H1 (cell line): ENCODE measurements at regions not wholly inside any gene's neighbourhood (a gene's known extent, or its start where the extent isn't known, plus 50 kb on each side); places are given as distances from the start of the nearest gene placed in this dataset.

Source experiments
- CTCF ChIA-PET: fragments of 300-600 bp; sonication (Branson Sonifier 250); formaldehyde crosslinking; loops from one replicate; lab custom pipeline; 2021; ENCODE audit not compliant: partially characterized antibody; lab: Charles Lee
- POLR2A ChIA-PET: fragments of 300-600 bp; sonication (Branson Sonifier 250); formaldehyde crosslinking; loops from one replicate; lab custom pipeline; 2021; ENCODE audit warnings: inconsistent platforms; ENCODE audit not compliant: partially characterized antibody; lab: Charles Lee
- DNase-seq, 2 experiments: peaks; one replicate each; pipeline versions ENCODE4 v3.0.0 to v3.0.0-alpha.2; 2010 to 2022; ENCODE audit warnings: low spot score in 2 of 2, low read depth in 1 of 2, mixed read lengths in 1 of 2
- FAIRE-seq: peaks from 2 replicates; lab custom pipeline; 2011; peaks lifted over from hg19 to GRCh38; lab: Jason Lieb, UNC
- H2AFZ ChIP-seq: 2 replicates; pipeline ENCODE4 v1.8.1; 2012; ENCODE audit warnings: low read length, inconsistent platforms
- H2AK5ac ChIP-seq: 2 replicates; pipeline ENCODE4 v1.6.1; 2013; ENCODE audit warnings: low read depth, low read length
- H2BK120ac ChIP-seq: replicated peaks from 2 replicates; pipeline ENCODE3; 2013; ENCODE audit warnings: low read depth, low read length, inconsistent platforms
- H2BK12ac ChIP-seq: 2 replicates; pipeline ENCODE4 v1.6.1; 2013; ENCODE audit warnings: low read depth, low read length
- H2BK15ac ChIP-seq: 2 replicates; pipeline ENCODE4 v1.6.1; 2013; ENCODE audit warnings: low read length
- H2BK20ac ChIP-seq: 2 replicates; pipeline ENCODE4 v1.6.1; 2013; ENCODE audit warnings: low read length
- H2BK5ac ChIP-seq: 2 replicates; pipeline ENCODE4 v1.6.1; 2013; ENCODE audit warnings: low read depth, low read length
- H3K14ac ChIP-seq: 2 replicates; pipeline ENCODE4 v1.6.1; 2013; ENCODE audit warnings: inconsistent platforms; ENCODE audit not compliant: insufficient read length
- H3K18ac ChIP-seq: 2 replicates; pipeline ENCODE4 v1.6.1; 2013; ENCODE audit warnings: low read length; ENCODE audit errors: extremely low read depth
- H3K23ac ChIP-seq: 2 replicates; pipeline ENCODE4 v1.6.1; 2013; ENCODE audit warnings: inconsistent platforms; ENCODE audit not compliant: insufficient read length
- H3K23me2 ChIP-seq: 2 replicates; pipeline ENCODE4 v1.6.1; 2013; ENCODE audit warnings: low read depth, low read length
- H3K27ac ChIP-seq: 2 replicates; pipeline ENCODE4 v1.6.1; 2011; ENCODE audit warnings: low read depth, low read length, inconsistent platforms
- H3K27me3 ChIP-seq, 4 experiments: replicated peaks in 1 of 4; 1 replicate in 1 of 4; 2 replicates in 3 of 4; pipeline versions ENCODE4 v1.6.1 to v1.8.1; 2011 to 2013; ENCODE audit warnings: low read length in 3 of 4, mild to moderate bottlenecking in 3 of 4, inconsistent platforms in 2 of 4, mixed read lengths in 2 of 4, moderate library complexity in 1 of 4; ENCODE audit not compliant: control insufficient read depth in 3 of 4, insufficient read depth in 3 of 4; ENCODE audit errors: extremely low read depth in 1 of 4
- H3K36me3 ChIP-seq, 4 experiments: 2 replicates each; pipeline versions ENCODE4 v1.6.1 to v1.8.1; 2011 to 2013; ENCODE audit warnings: mild to moderate bottlenecking in 4 of 4, low read length in 3 of 4, moderate library complexity in 2 of 4, control low read depth in 1 of 4, inconsistent platforms in 1 of 4; ENCODE audit not compliant: insufficient read depth in 4 of 4, control insufficient read depth in 2 of 4
- H3K4ac ChIP-seq: replicated peaks from 2 replicates; pipeline ENCODE3; 2013; ENCODE audit warnings: low read length, low read depth, mixed read lengths, inconsistent platforms; ENCODE audit not compliant: insufficient read length
- H3K4me1 ChIP-seq, 4 experiments: replicated peaks in 1 of 4; 1 replicate in 1 of 4; 2 replicates in 3 of 4; pipeline versions ENCODE4 v1.6.1 to v1.8.1; 2011 to 2013; ENCODE audit warnings: low read length in 3 of 4, inconsistent platforms in 2 of 4, mixed read lengths in 1 of 4; ENCODE audit not compliant: insufficient read depth in 4 of 4, control insufficient read depth in 3 of 4
- H3K4me2 ChIP-seq, 2 experiments: 2 replicates each; pipeline versions ENCODE4 v1.6.1 to v1.8.1; 2011 to 2013; ENCODE audit warnings: low read depth in 2 of 2, low read length in 2 of 2, control low read depth in 1 of 2, inconsistent platforms in 1 of 2, mild to moderate bottlenecking in 1 of 2; ENCODE audit not compliant: insufficient read depth in 1 of 2
- H3K4me3 ChIP-seq, 4 experiments: fragments of 200-600, 300-600 bp in 1 of 4; sonication (generic), shearing (Covaris generic), sonication (Bioruptor Twin) in 1 of 4; 2 replicates each; pipeline versions ENCODE4 v1.5.1 to v1.8.1; 2011 to 2016; ENCODE audit warnings: low read length in 4 of 4, low read depth in 3 of 4, control low read depth in 2 of 4, inconsistent platforms in 2 of 4, mild to moderate bottlenecking in 2 of 4, mixed read lengths in 1 of 4, moderate library complexity in 1 of 4; ENCODE audit not compliant: insufficient read depth in 2 of 4; ENCODE audit errors: extremely low read depth in 1 of 4
- H3K56ac ChIP-seq: replicated peaks from 2 replicates; pipeline ENCODE3; 2013; ENCODE audit warnings: low read depth, mild to moderate bottlenecking, mixed read lengths, low read length, inconsistent platforms; ENCODE audit not compliant: insufficient read length
- H3K79me1 ChIP-seq: 2 replicates; pipeline ENCODE4 v1.6.1; 2013; ENCODE audit warnings: low read depth, low read length, control low read depth
- H3K79me2 ChIP-seq, 2 experiments: 2 replicates each; pipeline versions ENCODE4 v1.6.1 to v1.8.1; 2012 to 2013; ENCODE audit warnings: low read length in 2 of 2, mild to moderate bottlenecking in 2 of 2, inconsistent platforms in 1 of 2; ENCODE audit not compliant: insufficient read depth in 2 of 2, control insufficient read depth in 1 of 2
- H3K9ac ChIP-seq, 4 experiments: replicated peaks in 1 of 4; 1 replicate in 1 of 4; 2 replicates in 3 of 4; pipeline versions ENCODE4 v1.6.1 to v1.8.1; 2011 to 2013; ENCODE audit warnings: low read depth in 3 of 4, low read length in 3 of 4, control low read depth in 2 of 4, mild to moderate bottlenecking in 2 of 4, moderate library complexity in 2 of 4, inconsistent platforms in 1 of 4; ENCODE audit errors: extremely low read depth in 1 of 4
- H3K9me3 ChIP-seq, 2 experiments: 2 replicates each; pipeline versions ENCODE4 v1.6.1 to v1.8.1; 2012 to 2013; ENCODE audit warnings: mild to moderate bottlenecking in 2 of 2, moderate library complexity in 2 of 2, control low read depth in 1 of 2, inconsistent platforms in 1 of 2, low read depth in 1 of 2, low read length in 1 of 2, mixed read lengths in 1 of 2; ENCODE audit not compliant: insufficient read depth in 2 of 2
- H4K20me1 ChIP-seq, 2 experiments: replicated peaks in 1 of 2; 2 replicates each; pipeline versions ENCODE3 to v1.8.1; 2011 to 2013; ENCODE audit warnings: inconsistent platforms in 2 of 2, low read length in 2 of 2, mild to moderate bottlenecking in 1 of 2; ENCODE audit not compliant: insufficient read depth in 2 of 2, control insufficient read depth in 1 of 2
- H4K5ac ChIP-seq: 2 replicates; pipeline ENCODE4 v1.6.1; 2013; ENCODE audit warnings: low read length, low read depth, mixed read lengths, inconsistent platforms; ENCODE audit not compliant: insufficient read length
- H4K8ac ChIP-seq: 2 replicates; pipeline ENCODE4 v1.8.0; 2013; ENCODE audit warnings: mild to moderate bottlenecking, moderate library complexity, low read length, inconsistent platforms; ENCODE audit not compliant: insufficient read depth; ENCODE audit errors: extremely low read depth
- H4K91ac ChIP-seq: replicated peaks from 2 replicates; pipeline ENCODE3; 2013; ENCODE audit warnings: low read length, mixed read lengths, inconsistent platforms; ENCODE audit not compliant: insufficient read length
- ATF2 ChIP-seq: IDR thresholded peaks from 2 replicates; pipeline ENCODE4 v1.6.1; 2012; ENCODE audit warnings: low read length, inconsistent platforms
- CBX5 ChIP-seq: fragments of 300-800, 300-1000 bp; sonication (generic); IDR thresholded peaks from 2 replicates; pipeline ENCODE4 v1.7.1; 2016; ENCODE audit warnings: antibody characterized with exemption, low read length, low read depth
- E2F6 ChIP-seq: IDR thresholded peaks from 2 replicates; pipeline ENCODE4 v1.6.1; 2012; ENCODE audit warnings: inconsistent platforms
- POLR2AphosphoS5 ChIP-seq: IDR thresholded peaks from 2 replicates; pipeline ENCODE4 v1.6.1; 2011; ENCODE audit warnings: low read depth, low read length
- POU5F1 ChIP-seq: IDR thresholded peaks from 2 replicates; pipeline ENCODE4 v1.6.1; 2011; ENCODE audit warnings: low read depth, mild to moderate bottlenecking, low read length, moderate library complexity
- RXRA ChIP-seq: IDR thresholded peaks from 2 replicates; pipeline ENCODE4 v1.6.1; 2011; ENCODE audit warnings: low read depth, mild to moderate bottlenecking, low read length, moderate library complexity; ENCODE audit not compliant: insufficient read depth
- SP2 ChIP-seq: IDR thresholded peaks from 2 replicates; pipeline ENCODE4 v1.6.1; 2012; ENCODE audit warnings: mild to moderate bottlenecking, low read length, inconsistent platforms
- SUZ12 ChIP-seq: fragments of 200-600 bp; sonication (generic); IDR thresholded peaks from 2 replicates; pipeline ENCODE4 v1.6.1; 2012; ENCODE audit warnings: mild to moderate bottlenecking, inconsistent platforms, low read length, moderate library complexity, mixed read lengths
- TAF1 ChIP-seq: IDR thresholded peaks from 2 replicates; pipeline ENCODE4 v1.6.1; 2011; ENCODE audit warnings: mild to moderate bottlenecking, low read depth, low read length
- TBP ChIP-seq: IDR thresholded peaks from 2 replicates; pipeline ENCODE4 v1.6.1; 2011; ENCODE audit warnings: low read depth, low read length, improper control_type of control experiment
- TCF12 ChIP-seq: IDR thresholded peaks from 2 replicates; pipeline ENCODE4 v1.6.1; 2011; ENCODE audit warnings: low read depth, mild to moderate bottlenecking, low read length
- TEAD4 ChIP-seq: IDR thresholded peaks from 2 replicates; pipeline ENCODE4 v1.6.1; 2012; ENCODE audit warnings: low read depth, low read length, inconsistent platforms, mixed read lengths
- WGBS, 2 experiments: shearing (Covaris generic) in 1 of 2; methylation state at CpG; one replicate each; pipeline versions ENCODE4 v1.1.6 to v1.1.7; 2013 to 2015; ENCODE audit warnings: low lambda C conversion rate in 2 of 2, mixed read lengths in 2 of 2, inconsistent platforms in 1 of 2, low coverage in 1 of 2, missing lambda C conversion rate in 1 of 2; ENCODE audit not compliant: insufficient replicate concordance in 2 of 2, insufficient coverage in 1 of 2, insufficient read length in 1 of 2; ENCODE audit errors: extremely low coverage in 1 of 2, missing lambda C conversion rate in 1 of 2; 5-methylcytosine and 5-hydroxymethylcytosine counted together

- DNase-seq (no peak), FAIRE-seq (no peak)
- Histone ChIP-seq H3K9ac (no peak overlapping the region), H3K56ac (no peak overlapping the region), H3K4ac (no peak overlapping the region), H4K5ac (no peak overlapping the region), H2BK20ac (no peak overlapping the region), H3K79me2 (no peaks in the 10 kb centered on the region), H2BK120ac (no peak overlapping the region), H4K91ac (no peak overlapping the region), H2BK5ac (no peak overlapping the region), H3K14ac (no peak overlapping the region), H4K8ac (no peak overlapping the region), H3K27ac (no peak overlapping the region), H2AK5ac (no peak overlapping the region), H2BK12ac (peak overlapping the region; percentile 84; the same call in 1 of the 2 replicates), H4K20me1 (no peaks in the 10 kb centered on the region), H3K4me3 (no peak overlapping the region), H2BK15ac (no peak overlapping the region), H3K36me3 (no peaks in the 10 kb centered on the region), H3K4me2 (no peak overlapping the region; a peak in 1 of 4 replicates), H3K4me1 (peaks cover 0 to 6% (median 2%) of the 10 kb centered on the region in 4 experiments; a peak in 4 of 7 replicates), H3K27me3 (no peaks in the 10 kb centered on the region), H3K9me3 (no peaks in the 10 kb centered on the region), H3K18ac (peak overlapping the region; percentile 24; the same call in 1 of the 2 replicates), H3K23ac (no peak overlapping the region), H3K79me1 (no peaks in the 10 kb centered on the region), H2AFZ (peak overlapping the region; percentile 26; the same call in 1 of the 2 replicates), H3K23me2 (no peaks in the 10 kb centered on the region; the same call in 1 of the 2 replicates)
- CTCF ChIA-PET: interaction anchor here (1.2 kb wide), 1 partner anchor 160 kb away, joined by 3 read pairs; no protein-coding TSS in a partner anchor
- POLR2A ChIA-PET: interaction anchor here (0.6 kb wide), 1 partner anchor 124 kb away, joined by 3 read pairs; no protein-coding TSS in a partner anchor
- WGBS, 2 experiments: 80% methylated on average over 16 of the region's 16 CpGs; no CpG with 5 or more reads in 1 of the 2 experiments
- TF ChIP-seq CBX5 (no peak), SUZ12 (no peak), SP2 (no peak), E2F6 (no peak), ATF2 (no peak), TCF12 (no peak), TEAD4 (no peak), TAF1 (no peak), POLR2AphosphoS5 (no peak), RXRA (no peak), POU5F1 (no peak), TBP (no peak)
Measured at GRCh38 chr1:38746941-38747600, 112.5 kb downstream of the RRAGC start.
